Thyroid gland (tissue), 4 donors: ENCODE measurements at regions not wholly inside any gene's neighbourhood (a gene's known extent, or its start where the extent isn't known, plus 50 kb on each side); places are given as distances from the start of the nearest gene placed in this dataset.
"Not testable (repeated sequence)": the region's sequence is repeated elsewhere in the genome, so short reads cannot be mapped to it uniquely, and the experiment has no call there.

ENCODE experiments used
- CTCF ChIP-seq, 6 experiments: fragments of 200-600 bp in 3 of 6; fragments of 450-650 bp in 3 of 6; sonication (generic) in 3 of 6; IDR thresholded peaks; one replicate each; pipeline ENCODE4 v1.5.1; 2016 to 2019; ENCODE audit warnings: antibody characterized with exemption in 6 of 6, mild to moderate bottlenecking in 2 of 6, inconsistent platforms in 1 of 6, moderate library complexity in 1 of 6
- POLR2A ChIP-seq, 2 donors: fragments of 450-650 bp; IDR thresholded peaks; one replicate each; pipeline ENCODE4 v1.6.1; 2017; ENCODE audit warnings: antibody characterized with exemption in 2 of 2, mild to moderate bottlenecking in 2 of 2, moderate library complexity in 1 of 2

GRCh38 chr2:224119846-224120245 is 80.8 kb upstream of the SERPINE2 start:
- not testable (repeated sequence) for TF ChIP-seq CTCF, POLR2A (IDR thresholded peaks at IDR 0.05)
